GM12878 (cell line): ENCODE measurements at regions not wholly inside any gene's neighbourhood (a gene's known extent, or its start where the extent isn't known, plus 50 kb on each side); places are given as distances from the start of the nearest gene placed in this dataset.

Experiments used
- ATAC-seq: fragments of 200-7000 bp; cut with Tn5 transposase; 3 replicates; pipeline ENCODE4 v1.9.1; 2020; ENCODE audit warnings: mild to moderate bottlenecking, moderate library complexity
- BruUV-seq: library from RNA; stranded (reverse); fragments of 400-500 nt; replicated peaks from 2 replicates; lab custom pipeline; 2021; lab: Mats Ljungman, UMichigan
- CTCF ChIA-PET: fragments of 300-600 bp; sonication (Branson Sonifier 250); formaldehyde crosslinking; extraction: SDS; loops from one replicate; lab custom pipeline; 2021; ENCODE audit warnings: inconsistent platforms; lab: Yijun Ruan, JAX
- POLR2A ChIA-PET: fragments of 350-600 bp; formaldehyde crosslinking; extraction: SDS; loops from one replicate; lab custom pipeline; 2021; ENCODE audit warnings: inconsistent platforms; lab: Charles Lee
- RAD21 ChIA-PET: fragments of 300-600 bp; sonication (Branson Sonifier 250); formaldehyde crosslinking; loops from one replicate; lab custom pipeline; 2023; ENCODE audit warnings: antibody characterized with exemption; ENCODE audit not compliant: unreplicated experiment; lab: Charles Lee
- SMC1A ChIA-PET: fragments of 300-600 bp; sonication (Branson Sonifier 250); formaldehyde crosslinking; loops from one replicate; lab custom pipeline; 2023; ENCODE audit not compliant: unreplicated experiment, uncharacterized antibody; lab: Charles Lee
- DNase-seq: peaks from one replicate; pipeline ENCODE4 v3.0.0-alpha.2; 2011; ENCODE audit warnings: low read depth, low spot score
- FAIRE-seq: peaks from 3 replicates; lab custom pipeline; 2011; peaks lifted over from hg19 to GRCh38; lab: Jason Lieb, UNC
- H2AFZ ChIP-seq: 2 replicates; pipeline ENCODE4 v1.6.0; 2011; ENCODE audit warnings: low read depth, low read length, control low read depth; ENCODE audit not compliant: control insufficient read depth
- H3K27ac ChIP-seq: 2 replicates; pipeline ENCODE4 v1.5.1; 2011; ENCODE audit warnings: control low read depth; ENCODE audit not compliant: control insufficient read depth, insufficient read depth
- H3K27me3 ChIP-seq, 2 experiments: replicated peaks in 1 of 2; 2 replicates each; pipeline versions ENCODE4 v1.6.0 to v1.6.1; 2011; ENCODE audit warnings: low read length in 1 of 2; ENCODE audit not compliant: control insufficient read depth in 2 of 2, insufficient read depth in 2 of 2
- H3K36me3 ChIP-seq, 2 experiments: 2 replicates each; pipeline ENCODE4 v1.5.1; 2011; ENCODE audit warnings: low read length in 1 of 2; ENCODE audit not compliant: control insufficient read depth in 2 of 2, insufficient read depth in 2 of 2
- H3K4me1 ChIP-seq: 2 replicates; pipeline ENCODE4 v1.6.1; 2011; ENCODE audit warnings: mild to moderate bottlenecking, low read length, moderate library complexity, mixed read lengths; ENCODE audit not compliant: control insufficient read depth, insufficient read depth
- H3K4me2 ChIP-seq: 2 replicates; pipeline ENCODE4 v1.6.0; 2011; ENCODE audit warnings: control low read depth; ENCODE audit not compliant: control insufficient read depth, insufficient read depth
- H3K4me3 ChIP-seq: fragments of 200-600 bp; sonication (generic); 2 replicates; pipeline ENCODE4 v1.5.1; 2016
- H3K79me2 ChIP-seq: 2 replicates; pipeline ENCODE4 v1.6.0; 2011; ENCODE audit warnings: low read length; ENCODE audit not compliant: control insufficient read depth, insufficient read depth
- H3K9ac ChIP-seq: 2 replicates; pipeline ENCODE4 v1.8.0; 2011; ENCODE audit warnings: low read length, control low read depth, mixed read lengths; ENCODE audit not compliant: control insufficient read depth, insufficient read depth
- H3K9me3 ChIP-seq: replicated peaks from 3 replicates; pipeline ENCODE4 v1.5.1; 2011; ENCODE audit warnings: mild to moderate bottlenecking, low read length; ENCODE audit not compliant: control insufficient read depth, insufficient read depth
- H4K20me1 ChIP-seq: 2 replicates; pipeline ENCODE4 v1.6.0; 2011; ENCODE audit not compliant: control insufficient read depth, insufficient read depth
- BCL11A ChIP-seq: IDR thresholded peaks from 2 replicates; pipeline ENCODE4 v1.6.1; 2011; ENCODE audit warnings: low read depth, low read length
- BMI1 ChIP-seq: fragments of 450-650 bp; IDR thresholded peaks from 2 replicates; pipeline ENCODE4 v1.6.1; 2016; ENCODE audit warnings: mild to moderate bottlenecking, moderate library complexity, borderline replicate concordance
- CHD1 ChIP-seq: IDR thresholded peaks from 2 replicates; pipeline ENCODE4 v1.6.1; 2012; ENCODE audit warnings: low read depth, low read length, improper control_type of control experiment
- JUNB ChIP-seq: IDR thresholded peaks from 2 replicates; pipeline ENCODE4 v1.6.1; 2016; ENCODE audit warnings: antibody characterized with exemption, mild to moderate bottlenecking
- PAX8 ChIP-seq: fragments of 450-650 bp; IDR thresholded peaks from 2 replicates; pipeline ENCODE4 v1.6.1; 2017; ENCODE audit warnings: mild to moderate bottlenecking, moderate library complexity
- RAD51 ChIP-seq: fragments of 450-650 bp; IDR thresholded peaks from 2 replicates; pipeline ENCODE4 v1.6.1; 2016; ENCODE audit warnings: moderate library complexity, mild to moderate bottlenecking, inconsistent platforms
- RCOR1 ChIP-seq: conservative IDR thresholded peaks from 2 replicates; pipeline ENCODE4 v1.6.1; 2012; ENCODE audit warnings: low read depth, low read length, improper control_type of control experiment
- YBX1 ChIP-seq: fragments of 450-650 bp; IDR thresholded peaks from 2 replicates; pipeline ENCODE4 v1.6.1; 2016; ENCODE audit warnings: antibody characterized with exemption
- ZNF217 ChIP-seq: fragments of 450-650 bp; IDR thresholded peaks from 2 replicates; pipeline ENCODE4 v1.6.1; 2017; ENCODE audit warnings: antibody characterized with exemption, mild to moderate bottlenecking
- ZNF274 ChIP-seq: IDR thresholded peaks from one replicate; pipeline ENCODE4 v1.8.0; 2011; ENCODE audit not compliant: insufficient read length, insufficient read depth
- WGBS: methylation state at CpG from one replicate; pipeline ENCODE4 v1.1.6; 2016; ENCODE audit warnings: low lambda C conversion rate; ENCODE audit not compliant: insufficient replicate concordance, insufficient coverage; ENCODE audit errors: missing lambda C conversion rate; 5-methylcytosine and 5-hydroxymethylcytosine counted together
- in situ Hi-C: fragments of 300-500 bp; cut with MboI; formaldehyde crosslinking; loops from 9 replicates; pipeline ENCODE4 v1.14.3; 2018; ENCODE audit warnings: mixed read lengths
- intact Hi-C: fragments of 100-400 bp; cut with micrococcal nuclease; formaldehyde crosslinking; loops from one replicate; pipeline ENCODE4 v1.14.2; 2022; ENCODE audit not compliant: unreplicated experiment
- TF ChIP-seq, protein P1 (sequence below): fragments of 450-650 bp; IDR thresholded peaks from 2 replicates; pipeline ENCODE4 v1.6.1; 2014; ENCODE audit warnings: mild to moderate bottlenecking
- TF ChIP-seq, protein P2 (sequence below): IDR thresholded peaks from 2 replicates; pipeline ENCODE4 v1.6.1; 2011; ENCODE audit warnings: low read depth, low read length, improper control_type of control experiment, borderline replicate concordance
- TF ChIP-seq, protein P3 (sequence below): IDR thresholded peaks from 2 replicates; pipeline ENCODE4 v1.6.1; 2012; ENCODE audit warnings: low read depth, low read length, improper control_type of control experiment
- TF ChIP-seq, protein P4 (sequence below): fragments of 450-650 bp; IDR thresholded peaks from 2 replicates; pipeline ENCODE4 v1.6.1; 2017; ENCODE audit warnings: antibody characterized with exemption, mild to moderate bottlenecking, moderate library complexity
- TF ChIP-seq, protein P5 (sequence below): fragments of 450-650 bp; IDR thresholded peaks from 2 replicates; pipeline ENCODE4 v1.6.1; 2018; ENCODE audit warnings: borderline replicate concordance, mild to moderate bottlenecking; ENCODE audit not compliant: partially characterized antibody

DNA sequence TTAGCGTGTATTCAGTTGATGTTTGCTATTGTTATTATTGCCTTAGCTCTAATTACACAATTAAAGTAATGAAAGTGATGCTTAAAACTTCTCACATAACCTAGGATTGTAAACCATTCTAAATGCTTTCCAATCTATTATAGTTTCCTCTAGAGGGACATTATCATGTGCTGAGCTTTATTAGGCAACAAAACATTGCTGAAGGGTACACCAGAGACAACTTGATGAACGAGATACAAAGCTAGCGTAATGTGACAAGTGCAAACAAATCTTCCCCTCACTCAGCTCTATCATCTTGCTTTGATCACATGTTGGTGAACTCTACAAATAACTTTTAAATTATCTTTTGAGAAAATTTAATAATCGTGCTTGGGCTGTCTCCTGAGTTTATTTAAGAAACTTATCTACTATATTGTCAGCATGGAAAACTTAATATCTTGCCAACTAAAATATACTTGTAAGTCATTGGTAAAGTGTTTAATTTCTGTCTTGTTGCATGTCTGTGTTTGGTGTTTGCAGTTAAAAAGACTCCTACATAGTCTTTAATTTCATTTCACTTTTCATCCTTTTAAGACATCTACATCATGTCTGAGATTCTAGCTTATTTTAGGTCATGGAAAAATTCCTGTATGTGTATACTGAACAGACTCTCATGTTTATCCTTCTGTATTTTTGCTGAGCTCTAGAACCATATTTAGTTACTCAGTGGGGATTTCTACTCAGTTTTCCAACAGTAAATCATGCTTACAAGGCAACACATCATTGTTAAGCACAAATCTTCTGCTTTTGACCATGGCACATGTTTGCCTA is 104.2 kb upstream of the ADAMTS5 start:
- H3K9ac ChIP-seq: no peak overlapping the region
- BruUV-seq: no TSS peak
- no peaks in the 10 kb centered on the region for H3K36me3 ChIP-seq
- SMC1A ChIA-PET: no interaction called here
- CTCF ChIA-PET: interaction anchor here (0.6 kb wide), 1 partner anchor 1648 kb away, joined by 3 read pairs; no protein-coding TSS in a partner anchor
- H4K20me1 ChIP-seq: no peaks in the 10 kb centered on the region
- H3K9me3 ChIP-seq: no peaks in the 10 kb centered on the region
- intact Hi-C loops: no loop called here
- ATAC-seq (no peak), FAIRE-seq (no peak), DNase-seq (no peak)
- no peaks in the 10 kb centered on the region for H3K27me3 ChIP-seq
- no peak overlapping the region for H3K4me2 ChIP-seq
- H2AFZ ChIP-seq: no peak overlapping the region
- in situ Hi-C loops: no loop called here
- POLR2A ChIA-PET: no interaction called here
- H3K4me1 ChIP-seq: no peaks in the 10 kb centered on the region
- RAD21 ChIA-PET: no interaction called here
- no peak overlapping the region for H3K4me3 ChIP-seq
- H3K27ac ChIP-seq: no peak overlapping the region
- WGBS: 0% methylated on average over 4 of the region's 4 CpGs
- no peaks in the 10 kb centered on the region for H3K79me2 ChIP-seq
- TF ChIP-seq RAD51 (no peak), ZNF217 (no peak), ZNF274 (no peak), BCL11A (no peak), PAX8 (no peak), RCOR1 (no peak), JUNB (no peak), YBX1 (no peak), BMI1 (no peak), CHD1 (no peak)
- TF ChIP-seq, protein P1, sequence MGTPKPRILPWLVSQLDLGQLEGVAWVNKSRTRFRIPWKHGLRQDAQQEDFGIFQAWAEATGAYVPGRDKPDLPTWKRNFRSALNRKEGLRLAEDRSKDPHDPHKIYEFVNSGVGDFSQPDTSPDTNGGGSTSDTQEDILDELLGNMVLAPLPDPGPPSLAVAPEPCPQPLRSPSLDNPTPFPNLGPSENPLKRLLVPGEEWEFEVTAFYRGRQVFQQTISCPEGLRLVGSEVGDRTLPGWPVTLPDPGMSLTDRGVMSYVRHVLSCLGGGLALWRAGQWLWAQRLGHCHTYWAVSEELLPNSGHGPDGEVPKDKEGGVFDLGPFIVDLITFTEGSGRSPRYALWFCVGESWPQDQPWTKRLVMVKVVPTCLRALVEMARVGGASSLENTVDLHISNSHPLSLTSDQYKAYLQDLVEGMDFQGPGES: no peak
- TF ChIP-seq, protein P2, sequence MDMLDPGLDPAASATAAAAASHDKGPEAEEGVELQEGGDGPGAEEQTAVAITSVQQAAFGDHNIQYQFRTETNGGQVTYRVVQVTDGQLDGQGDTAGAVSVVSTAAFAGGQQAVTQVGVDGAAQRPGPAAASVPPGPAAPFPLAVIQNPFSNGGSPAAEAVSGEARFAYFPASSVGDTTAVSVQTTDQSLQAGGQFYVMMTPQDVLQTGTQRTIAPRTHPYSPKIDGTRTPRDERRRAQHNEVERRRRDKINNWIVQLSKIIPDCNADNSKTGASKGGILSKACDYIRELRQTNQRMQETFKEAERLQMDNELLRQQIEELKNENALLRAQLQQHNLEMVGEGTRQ: no peak
- TF ChIP-seq, protein P3, sequence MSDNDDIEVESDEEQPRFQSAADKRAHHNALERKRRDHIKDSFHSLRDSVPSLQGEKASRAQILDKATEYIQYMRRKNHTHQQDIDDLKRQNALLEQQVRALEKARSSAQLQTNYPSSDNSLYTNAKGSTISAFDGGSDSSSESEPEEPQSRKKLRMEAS: no peak
- TF ChIP-seq, protein P4, sequence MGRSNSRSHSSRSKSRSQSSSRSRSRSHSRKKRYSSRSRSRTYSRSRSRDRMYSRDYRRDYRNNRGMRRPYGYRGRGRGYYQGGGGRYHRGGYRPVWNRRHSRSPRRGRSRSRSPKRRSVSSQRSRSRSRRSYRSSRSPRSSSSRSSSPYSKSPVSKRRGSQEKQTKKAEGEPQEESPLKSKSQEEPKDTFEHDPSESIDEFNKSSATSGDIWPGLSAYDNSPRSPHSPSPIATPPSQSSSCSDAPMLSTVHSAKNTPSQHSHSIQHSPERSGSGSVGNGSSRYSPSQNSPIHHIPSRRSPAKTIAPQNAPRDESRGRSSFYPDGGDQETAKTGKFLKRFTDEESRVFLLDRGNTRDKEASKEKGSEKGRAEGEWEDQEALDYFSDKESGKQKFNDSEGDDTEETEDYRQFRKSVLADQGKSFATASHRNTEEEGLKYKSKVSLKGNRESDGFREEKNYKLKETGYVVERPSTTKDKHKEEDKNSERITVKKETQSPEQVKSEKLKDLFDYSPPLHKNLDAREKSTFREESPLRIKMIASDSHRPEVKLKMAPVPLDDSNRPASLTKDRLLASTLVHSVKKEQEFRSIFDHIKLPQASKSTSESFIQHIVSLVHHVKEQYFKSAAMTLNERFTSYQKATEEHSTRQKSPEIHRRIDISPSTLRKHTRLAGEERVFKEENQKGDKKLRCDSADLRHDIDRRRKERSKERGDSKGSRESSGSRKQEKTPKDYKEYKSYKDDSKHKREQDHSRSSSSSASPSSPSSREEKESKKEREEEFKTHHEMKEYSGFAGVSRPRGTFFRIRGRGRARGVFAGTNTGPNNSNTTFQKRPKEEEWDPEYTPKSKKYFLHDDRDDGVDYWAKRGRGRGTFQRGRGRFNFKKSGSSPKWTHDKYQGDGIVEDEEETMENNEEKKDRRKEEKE: no peak
- TF ChIP-seq, protein P5, sequence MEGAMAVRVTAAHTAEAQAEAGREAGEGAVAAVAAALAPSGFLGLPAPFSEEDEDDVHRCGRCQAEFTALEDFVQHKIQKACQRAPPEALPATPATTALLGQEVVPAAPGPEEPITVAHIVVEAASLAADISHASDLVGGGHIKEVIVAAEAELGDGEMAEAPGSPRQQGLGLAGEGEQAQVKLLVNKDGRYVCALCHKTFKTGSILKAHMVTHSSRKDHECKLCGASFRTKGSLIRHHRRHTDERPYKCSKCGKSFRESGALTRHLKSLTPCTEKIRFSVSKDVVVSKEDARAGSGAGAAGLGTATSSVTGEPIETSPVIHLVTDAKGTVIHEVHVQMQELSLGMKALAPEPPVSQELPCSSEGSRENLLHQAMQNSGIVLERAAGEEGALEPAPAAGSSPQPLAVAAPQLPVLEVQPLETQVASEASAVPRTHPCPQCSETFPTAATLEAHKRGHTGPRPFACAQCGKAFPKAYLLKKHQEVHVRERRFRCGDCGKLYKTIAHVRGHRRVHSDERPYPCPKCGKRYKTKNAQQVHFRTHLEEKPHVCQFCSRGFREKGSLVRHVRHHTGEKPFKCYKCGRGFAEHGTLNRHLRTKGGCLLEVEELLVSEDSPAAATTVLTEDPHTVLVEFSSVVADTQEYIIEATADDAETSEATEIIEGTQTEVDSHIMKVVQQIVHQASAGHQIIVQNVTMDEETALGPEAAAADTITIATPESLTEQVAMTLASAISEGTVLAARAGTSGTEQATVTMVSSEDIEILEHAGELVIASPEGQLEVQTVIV: no peak
